NCI-H2107 (cell line): ENCODE measurements at regions not wholly inside any gene's neighbourhood (a gene's known extent, or its start where the extent isn't known, plus 50 kb on each side); places are given as distances from the start of the nearest gene placed in this dataset.
A peak's percentile ranks its signal among the peaks of the same experiment; 100 is the strongest.

Source experiments
- DNase-seq: peaks from one replicate; lab custom pipeline; 2025; lab: John Stamatoyannopoulos, UW

- no peak for DNase-seq
Measured at GRCh38 chr12:23185346-23185745, 560.4 kb downstream of the ETNK1 start.

- no peak for DNase-seq
Measured at GRCh38 chr12:23186950-23187349, 562.0 kb downstream of the ETNK1 start.

GRCh38 chr12:23193552-23193951, 568.6 kb downstream of the ETNK1 start:
- DNase-seq, result no peak

- DNase-seq, result no peak
Measured at GRCh38 chr12:23197266-23197665, 572.3 kb downstream of the ETNK1 start.

GRCh38 chr12:23202728-23203127, 577.8 kb downstream of the ETNK1 start:
- DNase-seq, result no peak

- peak; percentile 16 for DNase-seq
Measured at GRCh38 chr12:23204933-23205778, 580.2 kb downstream of the ETNK1 start.

GRCh38 chr12:23209793-23210192, 584.8 kb downstream of the ETNK1 start:
- no peak for DNase-seq

GRCh38 chr12:23210573-23210972, 585.6 kb downstream of the ETNK1 start:
- DNase-seq, result no peak

- no peak for DNase-seq
Measured at GRCh38 chr12:23211384-23212320, 586.7 kb downstream of the ETNK1 start.

GRCh38 chr12:23217158-23217557, 592.2 kb downstream of the ETNK1 start:
- no peak for DNase-seq

GRCh38 chr12:23217667-23218066, 592.7 kb downstream of the ETNK1 start:
- no peak for DNase-seq

- no peak for DNase-seq
Measured at GRCh38 chr12:23221066-23221465, 596.1 kb downstream of the ETNK1 start.

- no peak for DNase-seq
Measured at GRCh38 chr12:23221926-23222325, 597.0 kb downstream of the ETNK1 start.

GRCh38 chr12:23222801-23223200, 597.8 kb downstream of the ETNK1 start:
- no peak for DNase-seq

GRCh38 chr12:23228101-23228500, 603.1 kb downstream of the ETNK1 start:
- DNase-seq, result no peak

- DNase-seq, result no peak
Measured at GRCh38 chr12:23230899-23231298, 605.9 kb downstream of the ETNK1 start.

GRCh38 chr12:23236066-23236780, 611.3 kb downstream of the ETNK1 start:
- DNase-seq, result no peak

GRCh38 chr12:23236811-23237210, 611.8 kb downstream of the ETNK1 start:
- DNase-seq, result no peak

- DNase-seq, result no peak
Measured at GRCh38 chr12:23238190-23238589, 613.2 kb downstream of the ETNK1 start.

- DNase-seq, result no peak
Measured at GRCh38 chr12:23238957-23239356, 614.0 kb downstream of the ETNK1 start.

- no peak for DNase-seq
Measured at GRCh38 chr12:23245186-23245585, 620.2 kb downstream of the ETNK1 start.

- no peak for DNase-seq
Measured at GRCh38 chr12:23253191-23253590, 628.2 kb downstream of the ETNK1 start.
